OCI-LY7 (cell line): ENCODE measurements at regions not wholly inside any gene's neighbourhood (a gene's known extent, or its start where the extent isn't known, plus 50 kb on each side); places are given as distances from the start of the nearest gene placed in this dataset.
"Not testable (repeated sequence)": the region's sequence is repeated elsewhere in the genome, so short reads cannot be mapped to it uniquely, and the experiment has no call there.

Source experiments
- BruUV-seq: library from RNA; stranded (reverse); fragments of 400-500 nt; replicated peaks from 2 replicates; lab custom pipeline; 2021; lab: Mats Ljungman, UMichigan
- CTCF ChIA-PET: fragments of 300-600 bp; sonication (Branson Sonifier 250); formaldehyde crosslinking; loops from one replicate; lab custom pipeline; 2022; ENCODE audit warnings: antibody characterized with exemption; ENCODE audit not compliant: unreplicated experiment; lab: Charles Lee
- POLR2A ChIA-PET: fragments of 300-600 bp; sonication (Branson Sonifier 250); formaldehyde crosslinking; loops from one replicate; lab custom pipeline; 2022; ENCODE audit warnings: antibody characterized with exemption; lab: Charles Lee
- DNase-seq: peaks from one replicate; pipeline ENCODE4 v3.0.0-alpha.2; 2015; ENCODE audit warnings: low spot score
- H2AFZ ChIP-seq: fragments of 200-600 bp; sonication (generic), shearing (Covaris generic); 2 replicates; pipeline ENCODE4 v1.6.1; 2014; ENCODE audit warnings: mild to moderate bottlenecking, antibody characterized with exemption, low read length, moderate library complexity
- H3K27ac ChIP-seq: fragments of 200-600 bp; sonication (generic); 2 replicates; pipeline ENCODE4 v1.5.1; 2014; ENCODE audit warnings: mixed run types, low read depth, mild to moderate bottlenecking, moderate library complexity, low read length, inconsistent platforms; ENCODE audit not compliant: poor library complexity, severe bottlenecking
- H3K36me3 ChIP-seq: fragments of 200-600 bp; sonication (generic); 2 replicates; pipeline ENCODE4 v1.6.1; 2014; ENCODE audit warnings: mild to moderate bottlenecking, antibody characterized with exemption, low read length, moderate library complexity, mixed read lengths; ENCODE audit not compliant: insufficient read depth
- H3K4me1 ChIP-seq: fragments of 200-600 bp; sonication (generic); 2 replicates; pipeline ENCODE4 v1.5.1; 2014; ENCODE audit warnings: mild to moderate bottlenecking, low read length; ENCODE audit not compliant: insufficient read depth, poor library complexity, severe bottlenecking
- H3K4me2 ChIP-seq: fragments of 200-600 bp; sonication (generic); 2 replicates; pipeline ENCODE4 v1.6.1; 2014; ENCODE audit warnings: mild to moderate bottlenecking, low read length
- H3K4me3 ChIP-seq: fragments of 200-600 bp; sonication (generic); 2 replicates; pipeline ENCODE4 v1.5.1; 2014; ENCODE audit warnings: mild to moderate bottlenecking, low read depth, low read length; ENCODE audit not compliant: poor library complexity, severe bottlenecking
- H3K79me2 ChIP-seq: fragments of 200-600 bp; sonication (generic); 2 replicates; pipeline ENCODE4 v1.6.1; 2016; ENCODE audit warnings: low read depth, mild to moderate bottlenecking, low read length, moderate library complexity, mixed read lengths; ENCODE audit not compliant: insufficient read depth
- H3K9me2 ChIP-seq: fragments of 200-600 bp; sonication (generic); 2 replicates; pipeline ENCODE4 v1.6.1; 2016; ENCODE audit warnings: mild to moderate bottlenecking, low read length, mixed read lengths; ENCODE audit not compliant: insufficient read depth
- H3K9me3 ChIP-seq: fragments of 200-600 bp; sonication (generic); 2 replicates; pipeline ENCODE4 v1.6.1; 2014; ENCODE audit warnings: mild to moderate bottlenecking, mixed run types, low read length, mixed read lengths
- H4K20me1 ChIP-seq: fragments of 200-600 bp; sonication (generic); 2 replicates; pipeline ENCODE4 v1.6.1; 2014; ENCODE audit warnings: mild to moderate bottlenecking, antibody characterized with exemption, low read length, moderate library complexity, mixed read lengths; ENCODE audit not compliant: insufficient read depth
- CTCF ChIP-seq: fragments of 200-600 bp; sonication (generic); conservative IDR thresholded peaks from 2 replicates; pipeline ENCODE4 v1.5.1; 2014; ENCODE audit warnings: mild to moderate bottlenecking, antibody characterized with exemption, low read length, moderate library complexity, mixed read lengths
- EZH2phosphoT487 ChIP-seq: fragments of 200-600 bp; sonication (generic); IDR thresholded peaks from 2 replicates; pipeline ENCODE4 v1.6.1; 2018; ENCODE audit warnings: low read depth, borderline replicate concordance, mild to moderate bottlenecking, mixed run types, antibody characterized with exemption, low read length, moderate library complexity, mixed read lengths
- intact Hi-C: fragments of 100-400 bp; cut with micrococcal nuclease; formaldehyde crosslinking; loops from one replicate; pipeline ENCODE4 v1.10.0; 2022; ENCODE audit not compliant: unreplicated experiment

GRCh38 chrX:112235547-112235946, 153.0 kb upstream of the TRPC5 start:
- BruUV-seq, result no TSS peak
- Histone ChIP-seq H3K4me3 (no peak overlapping the region), H3K4me2 (no peak overlapping the region), H4K20me1 (no peaks in the 10 kb centered on the region), H3K79me2 (no peaks in the 10 kb centered on the region), H3K4me1 (no peaks in the 10 kb centered on the region), H3K27ac (no peak overlapping the region), H3K9me2 (no peaks in the 10 kb centered on the region), H3K9me3 (no peaks in the 10 kb centered on the region), H2AFZ (no peak overlapping the region), H3K36me3 (no peaks in the 10 kb centered on the region)
- intact Hi-C loops, result no loop called here
- TF ChIP-seq EZH2phosphoT487 (no peak), CTCF (no peak)
- no peak for DNase-seq
- POLR2A ChIA-PET, result no interaction called here
- CTCF ChIA-PET, result no interaction called here

- Histone ChIP-seq H3K9me2 (no peaks in the 10 kb centered on the region), H3K27ac (no peak overlapping the region), H4K20me1 (no peaks in the 10 kb centered on the region), H3K9me3 (no peaks in the 10 kb centered on the region), H3K4me1 (no peaks in the 10 kb centered on the region), H2AFZ (no peak overlapping the region), H3K79me2 (no peaks in the 10 kb centered on the region), H3K4me3 (no peak overlapping the region), H3K36me3 (no peaks in the 10 kb centered on the region), H3K4me2 (no peak overlapping the region)
- intact Hi-C loops, result no loop called here
- BruUV-seq, result no TSS peak
- POLR2A ChIA-PET, result no interaction called here
- TF ChIP-seq CTCF (no peak), EZH2phosphoT487 (no peak)
- CTCF ChIA-PET, result interaction anchor here (0.9 kb wide), 1 partner anchor 15 kb away, joined by 3 read pairs; no protein-coding TSS in a partner anchor
- DNase-seq, result no peak
Measured at GRCh38 chrX:112233164-112233563, 150.6 kb upstream of the TRPC5 start.

- H4K20me1 ChIP-seq, intact Hi-C loops, H2AFZ ChIP-seq, CTCF ChIA-PET, H3K4me1 ChIP-seq, H3K36me3 ChIP-seq, POLR2A ChIA-PET, H3K27ac ChIP-seq, BruUV-seq, H3K4me2 ChIP-seq, DNase-seq, H3K9me3 ChIP-seq, H3K9me2 ChIP-seq, H3K79me2 ChIP-seq, H3K4me3 ChIP-seq: not testable (repeated sequence)
Measured at GRCh38 chrX:112226795-112227194, 144.2 kb upstream of the TRPC5 start.
